ENCODE measurements at regions not wholly inside any gene's neighbourhood (a gene's known extent, or its start where the extent isn't known, plus 50 kb on each side); places are given as distances from the start of the nearest gene placed in this dataset.

DNA sequence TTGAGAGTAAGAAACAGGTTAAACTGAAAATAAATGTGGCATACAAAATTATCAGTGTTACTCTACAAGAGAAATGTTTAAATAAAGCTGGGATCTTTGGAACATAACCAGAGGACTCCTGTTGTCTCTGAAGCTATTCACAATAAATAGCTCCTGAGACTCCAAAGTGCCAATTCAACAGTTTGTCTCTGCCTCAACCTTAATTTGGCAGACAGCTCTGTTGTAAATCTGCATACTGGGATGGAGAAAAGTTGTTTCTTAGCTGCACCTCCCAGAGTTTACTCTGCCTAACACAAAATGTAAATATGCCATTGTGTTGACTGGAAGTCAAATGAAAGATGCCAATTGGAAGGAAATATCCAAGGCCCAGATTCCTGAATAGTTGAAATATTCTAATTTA is 238.5 kb upstream of the EPHA4 start:
- no peak overlapping the region for H3K27ac ChIP-seq
- TF ChIP-seq, protein P1, sequence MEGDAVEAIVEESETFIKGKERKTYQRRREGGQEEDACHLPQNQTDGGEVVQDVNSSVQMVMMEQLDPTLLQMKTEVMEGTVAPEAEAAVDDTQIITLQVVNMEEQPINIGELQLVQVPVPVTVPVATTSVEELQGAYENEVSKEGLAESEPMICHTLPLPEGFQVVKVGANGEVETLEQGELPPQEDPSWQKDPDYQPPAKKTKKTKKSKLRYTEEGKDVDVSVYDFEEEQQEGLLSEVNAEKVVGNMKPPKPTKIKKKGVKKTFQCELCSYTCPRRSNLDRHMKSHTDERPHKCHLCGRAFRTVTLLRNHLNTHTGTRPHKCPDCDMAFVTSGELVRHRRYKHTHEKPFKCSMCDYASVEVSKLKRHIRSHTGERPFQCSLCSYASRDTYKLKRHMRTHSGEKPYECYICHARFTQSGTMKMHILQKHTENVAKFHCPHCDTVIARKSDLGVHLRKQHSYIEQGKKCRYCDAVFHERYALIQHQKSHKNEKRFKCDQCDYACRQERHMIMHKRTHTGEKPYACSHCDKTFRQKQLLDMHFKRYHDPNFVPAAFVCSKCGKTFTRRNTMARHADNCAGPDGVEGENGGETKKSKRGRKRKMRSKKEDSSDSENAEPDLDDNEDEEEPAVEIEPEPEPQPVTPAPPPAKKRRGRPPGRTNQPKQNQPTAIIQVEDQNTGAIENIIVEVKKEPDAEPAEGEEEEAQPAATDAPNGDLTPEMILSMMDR (conservative IDR thresholded peaks at IDR 0.05): no peak

DNA sequence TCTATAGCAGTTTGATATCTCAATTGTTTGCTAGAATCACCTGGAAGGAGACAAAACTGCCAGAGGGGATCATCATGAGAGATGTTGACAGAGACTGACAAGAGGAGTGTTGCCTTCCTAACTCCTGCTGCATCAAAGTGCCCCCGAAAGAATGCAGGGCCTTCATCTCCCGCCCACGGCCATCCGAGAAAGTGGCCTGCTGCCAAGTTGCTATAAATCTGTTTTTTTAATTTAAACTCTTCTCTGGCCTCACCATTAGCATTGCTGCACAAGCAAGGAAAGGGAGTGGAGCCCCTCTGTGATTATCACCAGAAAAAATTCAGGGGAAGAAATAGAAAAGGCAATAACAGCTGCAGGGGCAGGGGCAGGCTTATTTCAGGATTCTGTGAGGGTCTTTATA is 238.1 kb upstream of the EPHA4 start:
- TF ChIP-seq, protein P1 (conservative IDR thresholded peaks at IDR 0.05): no peak

DNA sequence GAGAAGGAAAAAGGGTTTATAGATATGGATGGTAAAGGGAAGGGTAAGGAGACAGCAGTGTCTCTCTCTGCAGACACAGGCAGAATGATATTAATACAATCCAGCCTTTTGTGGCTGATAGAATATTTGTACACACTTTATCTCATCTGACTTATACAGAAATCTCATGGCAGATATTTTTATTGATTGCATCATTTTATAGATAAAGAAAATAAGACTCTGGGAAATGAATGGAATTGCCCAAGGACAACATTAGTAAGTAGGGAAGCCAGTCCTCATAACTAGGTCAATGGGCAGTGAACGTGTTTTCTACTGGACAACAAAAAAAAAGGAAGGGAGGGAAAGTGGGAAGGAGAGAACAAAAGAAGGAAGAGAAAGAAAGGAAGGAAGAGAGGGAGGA is 236.4 kb upstream of the EPHA4 start:
- TF ChIP-seq, protein P1 (conservative IDR thresholded peaks at IDR 0.05): no peak
- no peak overlapping the region for H3K27ac ChIP-seq

More for the DNA sequence above, 238.1 kb upstream of the EPHA4 start:
- no peak overlapping the region for H3K27ac ChIP-seq

DNA sequence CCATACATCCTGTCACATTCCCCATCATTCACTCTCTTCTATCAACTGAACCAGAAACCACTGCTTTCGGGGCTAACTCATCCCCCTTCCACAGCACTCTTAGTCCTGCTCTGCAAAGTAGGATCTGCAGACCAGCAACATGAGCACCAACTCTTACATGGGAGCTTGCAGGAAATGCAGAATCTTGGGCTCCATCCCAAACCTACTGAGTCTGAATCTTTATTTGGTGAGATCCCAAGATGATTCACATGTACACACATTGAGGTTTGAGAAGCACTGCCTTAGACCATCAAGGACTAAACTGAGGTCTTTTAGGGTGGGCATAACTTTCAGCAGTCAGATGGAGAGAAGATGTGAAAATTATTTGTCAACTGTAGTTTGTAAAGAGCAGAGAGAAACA is 235.6 kb upstream of the EPHA4 start:
- H3K27ac ChIP-seq: no peak overlapping the region
- TF ChIP-seq, protein P1 (conservative IDR thresholded peaks at IDR 0.05): no peak

DNA sequence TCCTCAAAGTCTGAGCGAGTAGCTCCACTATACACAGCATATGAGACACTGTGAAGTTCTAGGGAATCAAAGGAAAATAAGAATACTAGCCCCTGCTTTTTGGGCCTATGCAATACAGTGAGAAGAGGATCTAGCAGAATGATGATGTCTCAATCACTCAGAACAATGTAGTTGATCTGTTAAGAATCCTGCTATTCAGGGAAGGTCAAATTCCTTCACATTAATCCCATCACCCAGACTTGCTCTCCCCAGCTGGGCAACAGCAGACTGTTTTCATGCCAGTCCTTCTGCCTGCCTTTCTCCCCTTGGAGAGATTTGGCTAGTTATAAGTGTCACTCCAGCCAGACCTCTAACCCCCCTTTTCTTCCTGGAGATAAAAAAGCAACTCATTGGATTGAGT is 230.0 kb upstream of the EPHA4 start:
- TF ChIP-seq, protein P1 (conservative IDR thresholded peaks at IDR 0.05): no peak
- no peak overlapping the region for H3K27ac ChIP-seq

DNA sequence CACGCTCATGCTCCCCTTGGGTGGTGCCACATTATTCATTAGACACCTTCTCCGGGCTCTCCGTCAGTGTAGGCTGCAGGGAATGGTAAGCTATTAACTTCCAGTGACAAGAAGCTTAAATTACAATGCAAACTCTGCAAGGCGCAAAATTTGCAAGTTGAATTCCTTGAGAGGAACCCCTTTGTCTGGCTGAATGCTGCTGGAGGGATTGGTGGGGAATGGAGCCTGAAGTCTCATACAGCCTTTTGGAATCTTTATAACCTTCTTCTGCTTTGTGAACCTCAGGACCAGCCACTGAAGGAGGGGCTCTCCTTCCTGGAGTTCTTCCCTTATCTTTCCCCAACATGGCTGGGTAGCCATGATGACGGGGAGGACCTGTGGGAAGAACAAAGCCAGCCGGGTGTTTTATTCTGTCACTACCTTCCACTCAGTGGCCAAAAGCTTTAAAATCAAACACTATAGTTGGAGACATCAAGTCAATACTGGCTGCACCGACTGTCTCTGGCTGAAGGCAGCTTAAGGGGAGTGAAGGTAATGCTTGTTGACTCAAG is 220.9 kb upstream of the EPHA4 start:
- H3K27ac ChIP-seq: no peak overlapping the region
- TF ChIP-seq, protein P1 (conservative IDR thresholded peaks at IDR 0.05): no peak

DNA sequence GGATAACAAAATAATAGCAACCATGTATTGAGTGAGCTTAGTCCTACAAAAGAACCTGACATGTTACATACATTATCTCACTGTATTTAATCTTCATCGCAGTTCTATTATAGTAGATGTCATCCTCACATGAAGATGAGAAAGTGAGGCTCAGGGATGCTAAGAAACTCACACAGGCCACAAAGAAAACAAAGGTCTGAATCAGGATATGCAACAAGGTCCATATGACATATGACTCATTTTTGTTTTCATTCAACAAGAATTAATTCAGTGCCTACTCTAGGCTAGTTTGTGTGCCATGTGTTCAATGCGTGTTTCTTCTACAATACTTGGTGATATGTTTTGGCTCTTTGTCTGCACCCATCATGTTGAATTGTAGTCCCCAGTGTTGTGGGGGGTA is 219.7 kb upstream of the EPHA4 start:
- H3K27ac ChIP-seq: no peak overlapping the region
- TF ChIP-seq, protein P1 (conservative IDR thresholded peaks at IDR 0.05): no peak
